Spinal cord (tissue), 9 donors: ENCODE measurements at regions not wholly inside any gene's neighbourhood (a gene's known extent, or its start where the extent isn't known, plus 50 kb on each side); places are given as distances from the start of the nearest gene placed in this dataset.

Experiments used
- DNase-seq, 6 donors: peaks; one replicate each; pipeline versions ENCODE4 v3.0.0 to v3.0.0-alpha.2; 2013 to 2015; ENCODE audit warnings: low spot score in 6 of 6, low read depth in 4 of 6
- H3K27ac ChIP-seq: one replicate; pipeline ENCODE4 v1.5.1; 2013; ENCODE audit warnings: low read depth, low read length, control low read depth
- H3K27me3 ChIP-seq: one replicate; pipeline ENCODE4 v1.6.1; 2013; ENCODE audit warnings: low read length; ENCODE audit not compliant: control insufficient read depth, insufficient read depth
- H3K36me3 ChIP-seq: one replicate; pipeline ENCODE4 v1.6.1; 2013; ENCODE audit warnings: low read length; ENCODE audit not compliant: control insufficient read depth, insufficient read depth
- H3K4me1 ChIP-seq: one replicate; pipeline ENCODE4 v1.6.1; 2013; ENCODE audit warnings: low read length; ENCODE audit not compliant: control insufficient read depth, insufficient read depth
- H3K4me3 ChIP-seq: one replicate; pipeline ENCODE4 v1.5.1; 2013; ENCODE audit warnings: low read depth, low read length, control low read depth
- H3K9me3 ChIP-seq: one replicate; pipeline ENCODE4 v1.6.1; 2013; ENCODE audit warnings: low read length; ENCODE audit not compliant: control insufficient read depth, insufficient read depth
- WGBS: methylation state at CpG from one replicate; pipeline ENCODE4 v1.1.5; 2013; ENCODE audit warnings: missing lambda C conversion rate; ENCODE audit not compliant: insufficient coverage; 5-methylcytosine and 5-hydroxymethylcytosine counted together
- donor health status: healthy.

- Histone ChIP-seq H3K27ac (no peak overlapping the region), H3K27me3 (no peaks in the 10 kb centered on the region), H3K4me1 (no peaks in the 10 kb centered on the region), H3K9me3 (no peaks in the 10 kb centered on the region), H3K36me3 (no peaks in the 10 kb centered on the region), H3K4me3 (no peak overlapping the region)
- no peak for DNase-seq
- WGBS = 83% methylated on average over 2 of the region's 2 CpGs
These were observed 340.0 kb downstream of the METTL15 start for GRCh38 chr11:28448186-28448585.

- H3K36me3 ChIP-seq = no peaks in the 10 kb centered on the region
- no CpG with 5 or more reads among the region's 1 CpG for WGBS
- DNase-seq = no peak
These were observed 339.0 kb downstream of the METTL15 start for GRCh38 chr11:28447226-28447625.

GRCh38 chr11:28442131-28442530, 333.9 kb downstream of the METTL15 start:
- H3K9me3 ChIP-seq = no peaks in the 10 kb centered on the region
- no CpG with 5 or more reads among the region's 2 CpGs for WGBS

More at GRCh38 chr11:28447226-28447625, 339.0 kb downstream of the METTL15 start:
- Histone ChIP-seq H3K9me3 (no peaks in the 10 kb centered on the region), H3K27me3 (no peaks in the 10 kb centered on the region), H3K4me3 (no peak overlapping the region), H3K27ac (no peak overlapping the region), H3K4me1 (no peaks in the 10 kb centered on the region)

GRCh38 chr11:28439403-28439802, 331.2 kb downstream of the METTL15 start:
- DNase-seq = no peak
- H3K36me3 ChIP-seq = no peaks in the 10 kb centered on the region
- WGBS = 84% methylated on average over 3 of the region's 4 CpGs
- no peaks in the 10 kb centered on the region for H3K9me3 ChIP-seq
- no peaks in the 10 kb centered on the region for H3K27me3 ChIP-seq
- H3K4me3 ChIP-seq = no peak overlapping the region
- H3K27ac ChIP-seq = no peak overlapping the region
- no peaks in the 10 kb centered on the region for H3K4me1 ChIP-seq

More at GRCh38 chr11:28442131-28442530, 333.9 kb downstream of the METTL15 start:
- Histone ChIP-seq H3K36me3 (no peaks in the 10 kb centered on the region), H3K27ac (no peak overlapping the region), H3K4me3 (no peak overlapping the region), H3K27me3 (no peaks in the 10 kb centered on the region), H3K4me1 (no peaks in the 10 kb centered on the region)
- no peak for DNase-seq

GRCh38 chr11:28420099-28420498, 311.9 kb downstream of the METTL15 start:
- Histone ChIP-seq H3K36me3 (no peaks in the 10 kb centered on the region), H3K27ac (no peak overlapping the region), H3K4me3 (no peak overlapping the region), H3K27me3 (no peaks in the 10 kb centered on the region), H3K4me1 (no peaks in the 10 kb centered on the region), H3K9me3 (no peaks in the 10 kb centered on the region)
- no CpG with 5 or more reads among the region's 1 CpG for WGBS
- no peak for DNase-seq

- Histone ChIP-seq H3K9me3 (no peaks in the 10 kb centered on the region), H3K4me1 (no peaks in the 10 kb centered on the region), H3K4me3 (no peak overlapping the region), H3K36me3 (no peaks in the 10 kb centered on the region), H3K27ac (no peak overlapping the region), H3K27me3 (no peaks in the 10 kb centered on the region)
- no peak for DNase-seq
- 76% methylated on average over 3 of the region's 5 CpGs for WGBS
These were observed 309.6 kb downstream of the METTL15 start for GRCh38 chr11:28417601-28418323.

GRCh38 chr11:28412029-28412428, 303.8 kb downstream of the METTL15 start:
- Histone ChIP-seq H3K4me1 (no peaks in the 10 kb centered on the region), H3K36me3 (no peaks in the 10 kb centered on the region), H3K27me3 (no peaks in the 10 kb centered on the region), H3K9me3 (no peaks in the 10 kb centered on the region), H3K27ac (no peak overlapping the region), H3K4me3 (no peak overlapping the region)
- DNase-seq = no peak

- H3K27ac ChIP-seq = no peak overlapping the region
- H3K27me3 ChIP-seq = no peaks in the 10 kb centered on the region
- no peaks in the 10 kb centered on the region for H3K9me3 ChIP-seq
- no peak overlapping the region for H3K4me3 ChIP-seq
- DNase-seq = no peak
- H3K36me3 ChIP-seq = no peaks in the 10 kb centered on the region
- H3K4me1 ChIP-seq = no peaks in the 10 kb centered on the region
- no CpG with 5 or more reads among the region's 3 CpGs for WGBS
These were observed 293.3 kb downstream of the METTL15 start for GRCh38 chr11:28401446-28401845.

- Histone ChIP-seq H3K4me1 (no peaks in the 10 kb centered on the region), H3K27ac (no peak overlapping the region), H3K4me3 (no peak overlapping the region), H3K9me3 (no peaks in the 10 kb centered on the region), H3K27me3 (no peaks in the 10 kb centered on the region), H3K36me3 (no peaks in the 10 kb centered on the region)
- DNase-seq = no peak
- WGBS = no CpG with 5 or more reads among the region's 4 CpGs
These were observed 292.3 kb downstream of the METTL15 start for GRCh38 chr11:28400331-28401100.

- H3K27me3 ChIP-seq = no peaks in the 10 kb centered on the region
- H3K4me1 ChIP-seq = no peaks in the 10 kb centered on the region
- peak in 1 of 6 donors; percentile 2 for DNase-seq
- no peaks in the 10 kb centered on the region for H3K9me3 ChIP-seq
- H3K4me3 ChIP-seq = no peak overlapping the region
- H3K27ac ChIP-seq = no peak overlapping the region
- 61% methylated on average over 5 of the region's 5 CpGs for WGBS
- H3K36me3 ChIP-seq = no peaks in the 10 kb centered on the region
These were observed 285.2 kb downstream of the METTL15 start for GRCh38 chr11:28393348-28393747.
